Tibial artery (tissue), 4 donors: ENCODE measurements at regions not wholly inside any gene's neighbourhood (a gene's known extent, or its start where the extent isn't known, plus 50 kb on each side); places are given as distances from the start of the nearest gene placed in this dataset.

Experiments
- DNase-seq, 2 donors: peaks; one replicate each; pipeline ENCODE4 v3.0.0-alpha.2; 2019
- H3K27ac ChIP-seq, 2 donors: fragments of 200-600 bp; sonication (generic) in 1 of 2; 1 replicate in 1 of 2; 2 replicates in 1 of 2; pipeline ENCODE4 v1.5.1; 2018 to 2019; ENCODE audit warnings: mild to moderate bottlenecking in 1 of 2
- H3K27me3 ChIP-seq, 2 donors: fragments of 200-600 bp; sonication (generic) in 1 of 2; one replicate each; pipeline versions ENCODE4 v1.5.1 to v1.6.0; 2016 to 2019
- H3K36me3 ChIP-seq, 3 donors: fragments of 200-600 bp; sonication (generic) in 2 of 3; one replicate each; pipeline ENCODE4 v1.5.1; 2016 to 2019; ENCODE audit warnings: mild to moderate bottlenecking in 2 of 3
- H3K4me1 ChIP-seq, 4 donors: fragments of 200-600 bp; sonication (generic) in 2 of 4; 1 replicate in 3 of 4; 2 replicates in 1 of 4; pipeline ENCODE4 v1.5.1; 2016 to 2019
- H3K4me3 ChIP-seq, 2 donors: fragments of 200-600 bp; sonication (generic) in 1 of 2; 1 replicate in 1 of 2; 2 replicates in 1 of 2; pipeline ENCODE4 v1.5.1; 2018 to 2019; ENCODE audit warnings: mild to moderate bottlenecking in 2 of 2
- H3K9me3 ChIP-seq, 3 donors: fragments of 200-600 bp; sonication (generic) in 1 of 3; one replicate each; pipeline ENCODE4 v1.5.1; 2016 to 2019
- intact Hi-C: fragments of 100-400 bp; cut with DNase I; formaldehyde crosslinking; loops from one replicate; pipeline ENCODE4 v1.15.0; 2023; ENCODE audit warnings: low total_unique reads
- TF ChIP-seq, protein P1 (sequence below), 2 experiments: fragments of 200-600 bp in 1 of 2; fragments of 450-650 bp in 1 of 2; IDR thresholded peaks; one replicate each; pipeline ENCODE4 v1.5.1; 2017 to 2019; ENCODE audit warnings: antibody characterized with exemption in 2 of 2, mild to moderate bottlenecking in 1 of 2, moderate library complexity in 1 of 2

DNA sequence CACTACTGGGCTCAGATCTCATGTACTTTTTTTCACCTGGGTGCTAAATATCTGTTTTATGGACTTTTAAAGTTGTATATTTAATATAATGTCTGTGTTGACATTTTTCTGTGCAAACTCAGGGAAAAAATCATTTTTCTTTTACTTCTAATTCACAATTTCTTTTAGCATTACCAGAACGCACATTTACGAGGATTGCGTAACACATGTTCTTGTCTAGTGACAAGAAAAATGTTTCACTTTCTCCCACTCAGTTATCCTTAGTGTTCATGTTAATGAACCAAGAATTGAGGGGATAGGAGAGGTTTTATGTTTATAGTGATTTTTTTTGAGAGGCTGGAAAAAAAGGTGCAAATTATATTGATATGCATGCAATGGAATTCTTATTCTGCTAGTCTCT lies 86.3 kb upstream of the PJA2 start:
- DNase-seq, result no peak
- Histone ChIP-seq H3K9me3 (no peaks in the 10 kb centered on the region), H3K4me1 (no peaks in the 10 kb centered on the region), H3K27ac (no peak overlapping the region), H3K4me3 (no peak overlapping the region), H3K27me3 (no peaks in the 10 kb centered on the region), H3K36me3 (no peaks in the 10 kb centered on the region)
- TF ChIP-seq, protein P1, sequence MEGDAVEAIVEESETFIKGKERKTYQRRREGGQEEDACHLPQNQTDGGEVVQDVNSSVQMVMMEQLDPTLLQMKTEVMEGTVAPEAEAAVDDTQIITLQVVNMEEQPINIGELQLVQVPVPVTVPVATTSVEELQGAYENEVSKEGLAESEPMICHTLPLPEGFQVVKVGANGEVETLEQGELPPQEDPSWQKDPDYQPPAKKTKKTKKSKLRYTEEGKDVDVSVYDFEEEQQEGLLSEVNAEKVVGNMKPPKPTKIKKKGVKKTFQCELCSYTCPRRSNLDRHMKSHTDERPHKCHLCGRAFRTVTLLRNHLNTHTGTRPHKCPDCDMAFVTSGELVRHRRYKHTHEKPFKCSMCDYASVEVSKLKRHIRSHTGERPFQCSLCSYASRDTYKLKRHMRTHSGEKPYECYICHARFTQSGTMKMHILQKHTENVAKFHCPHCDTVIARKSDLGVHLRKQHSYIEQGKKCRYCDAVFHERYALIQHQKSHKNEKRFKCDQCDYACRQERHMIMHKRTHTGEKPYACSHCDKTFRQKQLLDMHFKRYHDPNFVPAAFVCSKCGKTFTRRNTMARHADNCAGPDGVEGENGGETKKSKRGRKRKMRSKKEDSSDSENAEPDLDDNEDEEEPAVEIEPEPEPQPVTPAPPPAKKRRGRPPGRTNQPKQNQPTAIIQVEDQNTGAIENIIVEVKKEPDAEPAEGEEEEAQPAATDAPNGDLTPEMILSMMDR (IDR thresholded peaks at IDR 0.05), result no peak
- intact Hi-C loops, result no loop called here

DNA sequence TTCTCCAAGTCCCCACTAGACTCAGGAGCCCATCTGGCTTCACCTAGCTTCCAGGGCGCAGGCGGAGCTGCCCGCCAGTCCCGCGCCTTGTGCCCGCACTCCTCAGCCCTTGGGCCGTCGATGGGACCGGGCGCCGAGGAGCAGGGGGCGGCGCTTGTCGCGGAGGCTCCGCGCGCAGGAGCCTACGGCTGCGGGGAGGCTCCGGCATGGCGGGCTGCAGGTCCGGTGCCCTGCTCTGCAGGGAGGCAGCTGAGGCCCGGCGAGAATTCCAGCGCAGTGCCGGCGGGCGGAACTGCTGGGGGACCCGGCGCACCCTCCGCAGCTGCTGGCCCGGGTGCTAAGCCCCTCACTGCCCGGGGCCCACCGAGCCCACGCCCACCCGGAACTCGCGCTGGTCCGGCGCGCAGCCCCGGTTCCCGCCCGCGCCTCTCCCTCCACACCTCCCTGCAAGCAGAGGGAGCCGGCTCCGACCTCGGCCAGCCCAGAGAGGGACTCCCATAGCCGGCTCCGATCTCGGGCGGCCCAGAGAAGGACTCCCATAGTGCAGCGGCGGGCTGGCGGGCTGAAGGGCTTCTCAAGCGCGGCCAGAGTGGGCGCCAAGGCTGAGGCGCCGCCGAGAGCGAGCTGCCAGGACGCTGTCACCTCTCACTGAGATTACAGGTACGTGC lies 78.1 kb upstream of the PJA2 start:
- no peaks in the 10 kb centered on the region for H3K9me3 ChIP-seq
- H3K36me3 ChIP-seq, result no peaks in the 10 kb centered on the region
- peaks cover 0 to 22% (median 4%) of the 10 kb centered on the region in 4 donors for H3K4me1 ChIP-seq
- H3K4me3 ChIP-seq, result no peak overlapping the region
- H3K27me3 ChIP-seq, result no peaks in the 10 kb centered on the region
- no peak for DNase-seq
- H3K27ac ChIP-seq, result no peak overlapping the region
- intact Hi-C loops, result no loop called here
- TF ChIP-seq, protein P1 (IDR thresholded peaks at IDR 0.05), result no peak

DNA sequence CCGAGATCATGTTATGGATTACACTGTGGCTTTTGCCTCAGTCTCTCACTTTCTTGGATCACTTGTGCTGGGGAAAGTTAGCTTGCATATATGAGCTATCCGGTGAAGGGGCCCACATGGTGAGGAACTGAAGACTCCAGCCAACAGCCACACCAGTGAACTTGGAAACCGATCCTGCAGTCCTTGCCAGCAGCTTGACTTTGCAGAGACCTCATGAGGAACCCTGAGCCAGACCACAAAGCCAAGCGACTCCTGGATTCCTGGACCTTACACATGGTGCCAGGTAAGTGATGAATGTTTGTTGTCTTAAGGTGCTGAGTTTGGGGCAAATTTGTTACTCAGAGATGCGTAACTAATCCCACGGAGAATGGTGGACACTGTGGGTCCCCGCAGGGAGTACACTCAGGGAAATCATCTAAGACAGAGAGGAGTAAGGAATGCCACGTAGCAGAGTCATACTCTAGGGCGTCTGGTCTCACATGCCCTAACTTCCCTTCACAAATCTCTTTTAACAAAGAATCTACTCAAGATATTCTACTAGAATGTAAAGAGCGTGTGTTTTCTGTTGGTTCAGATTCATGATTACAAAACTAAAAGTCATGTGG lies 76.5 kb upstream of the PJA2 start:
- no peaks in the 10 kb centered on the region for H3K27me3 ChIP-seq
- H3K27ac ChIP-seq, result no peak overlapping the region
- no peaks in the 10 kb centered on the region for H3K9me3 ChIP-seq
- TF ChIP-seq, protein P1 (IDR thresholded peaks at IDR 0.05), result no peak
- H3K4me1 ChIP-seq, result peaks cover 0 to 22% (median 4%) of the 10 kb centered on the region in 4 donors
- H3K36me3 ChIP-seq, result no peaks in the 10 kb centered on the region
- intact Hi-C loops, result no loop called here
- DNase-seq, result no peak
- no peak overlapping the region for H3K4me3 ChIP-seq

GRCh38 chr5:109485030-109485429 lies 75.3 kb upstream of the PJA2 start:
- Histone ChIP-seq H3K27me3 (no peaks in the 10 kb centered on the region), H3K4me1 (peaks cover 0 to 22% (median 4%) of the 10 kb centered on the region in 4 donors), H3K36me3 (no peaks in the 10 kb centered on the region), H3K4me3 (no peak overlapping the region), H3K27ac (no peak overlapping the region), H3K9me3 (no peaks in the 10 kb centered on the region)
- peak; percentile 67 to 72 for DNase-seq
- TF ChIP-seq, protein P1 (IDR thresholded peaks at IDR 0.05), result no peak
- intact Hi-C loops, result no loop called here

DNA sequence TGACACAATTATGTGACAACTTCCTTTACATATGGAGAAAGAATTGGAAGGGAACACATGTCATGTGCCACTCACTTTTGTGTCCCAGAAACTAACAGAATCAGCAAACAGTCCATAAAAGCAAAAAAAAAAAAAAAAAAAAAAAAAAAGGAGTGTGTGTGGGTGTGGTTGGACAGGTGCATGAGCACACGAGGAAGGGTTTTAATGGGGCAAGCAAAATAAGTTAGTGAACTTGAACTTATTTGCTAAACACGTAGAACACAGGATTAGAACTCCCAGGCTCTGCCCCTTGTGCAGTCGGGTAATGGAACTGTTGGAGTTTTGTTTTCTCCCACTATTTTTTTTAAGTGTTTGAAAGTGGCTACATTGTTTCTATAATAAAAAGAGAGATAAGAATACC lies 74.8 kb upstream of the PJA2 start:
- Histone ChIP-seq H3K9me3 (no peaks in the 10 kb centered on the region), H3K4me1 (peaks cover 0 to 22% (median 4%) of the 10 kb centered on the region in 4 donors), H3K4me3 (no peak overlapping the region), H3K36me3 (no peaks in the 10 kb centered on the region), H3K27ac (no peak overlapping the region), H3K27me3 (no peaks in the 10 kb centered on the region)
- no peak for DNase-seq
- intact Hi-C loops, result no loop called here
- TF ChIP-seq, protein P1 (IDR thresholded peaks at IDR 0.05), result no peak
